Activated naive CD4-positive, alpha-beta T cell treated with anti-CD3 and anti-CD28 coated beads, Interleukin-2, amount 50 U/mL, for 16 hours (primary cell): ENCODE measurements at regions not wholly inside any gene's neighbourhood (a gene's known extent, or its start where the extent isn't known, plus 50 kb on each side); places are given as distances from the start of the nearest gene placed in this dataset.

Experiments
- DNase-seq: peaks from one replicate; pipeline ENCODE4 v3.0.0-alpha.2; 2020

- no peak for DNase-seq
These were observed 111.9 kb upstream of the CALN1 start for GRCh38 chr7:72524037-72524436.

GRCh38 chr7:72504061-72504706, 92.0 kb upstream of the CALN1 start:
- no peak for DNase-seq

- no peak for DNase-seq
These were observed 91.5 kb upstream of the CALN1 start for GRCh38 chr7:72503644-72504043.

GRCh38 chr7:72494807-72495206, 82.7 kb upstream of the CALN1 start:
- DNase-seq: no peak

- peak; percentile 42 for DNase-seq
These were observed 81.9 kb upstream of the CALN1 start for GRCh38 chr7:72493850-72494661.

- DNase-seq: no peak
These were observed 80.4 kb upstream of the CALN1 start for GRCh38 chr7:72492461-72493065.

- DNase-seq: no peak
These were observed 78.2 kb upstream of the CALN1 start for GRCh38 chr7:72490301-72490700.

GRCh38 chr7:72481934-72482333, 69.8 kb upstream of the CALN1 start:
- DNase-seq: no peak

GRCh38 chr7:72476608-72477305, 64.6 kb upstream of the CALN1 start:
- no peak for DNase-seq

GRCh38 chr7:72467237-72467636, 55.1 kb upstream of the CALN1 start:
- DNase-seq: no peak

GRCh38 chr7:72466797-72467196, 54.7 kb upstream of the CALN1 start:
- DNase-seq: no peak

- DNase-seq: no peak
These were observed 53.4 kb upstream of the CALN1 start for GRCh38 chr7:72465521-72465920.

GRCh38 chr7:72462311-72462710, 50.2 kb upstream of the CALN1 start:
- no peak for DNase-seq
